Colonic mucosa (tissue), 4 donors: ENCODE measurements at regions not wholly inside any gene's neighbourhood (a gene's known extent, or its start where the extent isn't known, plus 50 kb on each side); places are given as distances from the start of the nearest gene placed in this dataset.

Source experiments
- DNase-seq: peaks from one replicate; pipeline ENCODE4 v3.0.0-alpha.2; 2020
- H3K27ac ChIP-seq: fragments of 200-600 bp; one replicate; pipeline ENCODE4 v1.8.0; 2021
- H3K27me3 ChIP-seq: fragments of 200-600 bp; one replicate; pipeline ENCODE4 v1.8.0; 2021
- H3K36me3 ChIP-seq: fragments of 200-600 bp; one replicate; pipeline ENCODE4 v1.8.0; 2021
- H3K4me1 ChIP-seq: fragments of 200-600 bp; one replicate; pipeline ENCODE4 v1.8.0; 2021; ENCODE audit warnings: mild to moderate bottlenecking
- H3K4me3 ChIP-seq: fragments of 200-600 bp; one replicate; pipeline ENCODE4 v1.8.0; 2021
- H3K9ac ChIP-seq, 2 donors: one replicate each; pipeline ENCODE4 v1.7.0; 2013; ENCODE audit warnings: control low read depth in 2 of 2, low read depth in 2 of 2, low read length in 2 of 2
- H3K9me3 ChIP-seq: fragments of 200-600 bp; one replicate; pipeline ENCODE4 v1.8.0; 2021
- intact Hi-C: fragments of 100-400 bp; cut with DNase I; formaldehyde crosslinking; loops from one replicate; pipeline ENCODE4 v1.14.1; 2022
- TF ChIP-seq, protein P1 (sequence below): fragments of 200-600 bp; IDR thresholded peaks from one replicate; pipeline ENCODE4 v1.8.0; 2022; ENCODE audit warnings: antibody characterized with exemption, mild to moderate bottlenecking
- donor health status: healthy.
- donor health status: DM: no; HTN: no; CAD: no.
- donor health status: DM: no; HTN: no; CAD: no.

DNA sequence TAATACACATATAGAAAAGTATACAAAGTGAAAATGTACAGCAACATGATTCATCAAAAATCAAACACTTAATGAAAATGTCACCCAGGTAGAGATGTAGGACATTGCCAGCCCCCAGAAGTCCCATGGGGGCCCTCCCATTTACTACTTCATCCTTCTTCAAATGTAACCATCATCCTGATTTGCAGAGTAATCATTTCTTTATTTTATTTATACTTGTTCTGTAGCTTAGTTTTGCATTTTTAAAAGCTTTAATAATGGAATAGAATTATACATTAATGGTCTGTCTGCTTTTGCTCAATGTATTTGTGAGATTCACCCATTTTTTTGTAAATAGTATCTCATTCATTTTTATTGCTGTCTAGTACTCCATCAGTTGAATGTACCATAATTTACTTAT is 96.8 kb upstream of the CD55 start:
- H3K27me3 ChIP-seq = no peaks in the 10 kb centered on the region
- TF ChIP-seq, protein P1, sequence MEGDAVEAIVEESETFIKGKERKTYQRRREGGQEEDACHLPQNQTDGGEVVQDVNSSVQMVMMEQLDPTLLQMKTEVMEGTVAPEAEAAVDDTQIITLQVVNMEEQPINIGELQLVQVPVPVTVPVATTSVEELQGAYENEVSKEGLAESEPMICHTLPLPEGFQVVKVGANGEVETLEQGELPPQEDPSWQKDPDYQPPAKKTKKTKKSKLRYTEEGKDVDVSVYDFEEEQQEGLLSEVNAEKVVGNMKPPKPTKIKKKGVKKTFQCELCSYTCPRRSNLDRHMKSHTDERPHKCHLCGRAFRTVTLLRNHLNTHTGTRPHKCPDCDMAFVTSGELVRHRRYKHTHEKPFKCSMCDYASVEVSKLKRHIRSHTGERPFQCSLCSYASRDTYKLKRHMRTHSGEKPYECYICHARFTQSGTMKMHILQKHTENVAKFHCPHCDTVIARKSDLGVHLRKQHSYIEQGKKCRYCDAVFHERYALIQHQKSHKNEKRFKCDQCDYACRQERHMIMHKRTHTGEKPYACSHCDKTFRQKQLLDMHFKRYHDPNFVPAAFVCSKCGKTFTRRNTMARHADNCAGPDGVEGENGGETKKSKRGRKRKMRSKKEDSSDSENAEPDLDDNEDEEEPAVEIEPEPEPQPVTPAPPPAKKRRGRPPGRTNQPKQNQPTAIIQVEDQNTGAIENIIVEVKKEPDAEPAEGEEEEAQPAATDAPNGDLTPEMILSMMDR = no peak
- no peaks in the 10 kb centered on the region for H3K4me1 ChIP-seq
- H3K36me3 ChIP-seq = no peaks in the 10 kb centered on the region
- no peak overlapping the region for H3K9ac ChIP-seq
- H3K4me3 ChIP-seq = no peak overlapping the region
- no peak overlapping the region for H3K27ac ChIP-seq
- intact Hi-C loops = no loop called here
- no peaks in the 10 kb centered on the region for H3K9me3 ChIP-seq
- DNase-seq = no peak

GRCh38 chr1:207227131-207227630 is 94.3 kb upstream of the CD55 start:
- Histone ChIP-seq H3K27ac (no peak overlapping the region), H3K4me3 (no peak overlapping the region), H3K9me3 (no peaks in the 10 kb centered on the region), H3K4me1 (no peaks in the 10 kb centered on the region), H3K27me3 (no peaks in the 10 kb centered on the region), H3K9ac (no peak overlapping the region), H3K36me3 (no peaks in the 10 kb centered on the region)
- intact Hi-C loops = no loop called here
- no peak for DNase-seq
- TF ChIP-seq, protein P1 = no peak

DNA sequence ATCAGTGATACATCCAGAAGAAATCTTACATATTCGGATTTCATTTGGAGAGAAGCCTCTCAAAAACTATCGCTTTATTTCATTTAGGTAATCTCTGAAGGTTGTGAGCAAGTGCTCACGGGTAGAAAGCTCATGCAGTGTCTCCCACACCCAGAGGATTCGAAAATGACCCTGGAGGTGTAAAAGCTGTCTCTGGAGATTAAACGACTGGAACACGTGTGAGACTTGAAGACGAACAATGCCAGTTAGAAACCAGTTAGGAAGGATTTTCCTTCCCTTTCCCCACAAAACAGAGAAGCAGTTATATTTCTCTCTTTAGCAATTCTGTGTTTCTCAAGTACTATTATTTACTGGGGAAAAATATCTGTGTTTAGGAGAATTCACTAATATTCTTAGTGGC is 92.5 kb upstream of the CD55 start:
- no peaks in the 10 kb centered on the region for H3K4me1 ChIP-seq
- no peaks in the 10 kb centered on the region for H3K36me3 ChIP-seq
- TF ChIP-seq, protein P1 = no peak
- no peak overlapping the region for H3K27ac ChIP-seq
- H3K4me3 ChIP-seq = no peak overlapping the region
- H3K27me3 ChIP-seq = no peaks in the 10 kb centered on the region
- DNase-seq = no peak
- H3K9ac ChIP-seq = no peak overlapping the region
- intact Hi-C loops = no loop called here
- H3K9me3 ChIP-seq = no peaks in the 10 kb centered on the region

DNA sequence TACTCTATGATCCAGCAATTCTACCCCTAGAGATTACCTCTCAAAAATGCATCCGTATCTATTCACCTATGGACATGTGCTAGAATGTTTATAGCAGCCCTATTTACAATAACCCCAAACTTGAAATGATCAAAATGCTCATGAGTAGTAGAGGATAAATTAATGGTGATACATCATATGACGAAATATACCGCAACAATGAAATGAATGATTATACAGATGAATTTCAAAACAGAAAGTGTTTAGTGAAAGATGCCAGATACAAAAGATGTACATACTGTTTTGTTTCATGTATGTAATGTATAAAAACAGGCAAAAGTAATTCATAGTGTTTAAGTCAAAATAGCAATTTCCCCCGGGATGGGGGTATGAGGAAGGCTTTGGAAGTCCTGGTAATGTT is 91.0 kb upstream of the CD55 start:
- TF ChIP-seq, protein P1 = no peak
- Histone ChIP-seq H3K36me3 (no peaks in the 10 kb centered on the region), H3K9ac (no peak overlapping the region), H3K4me3 (no peak overlapping the region), H3K27ac (no peak overlapping the region), H3K27me3 (no peaks in the 10 kb centered on the region), H3K4me1 (no peaks in the 10 kb centered on the region), H3K9me3 (no peaks in the 10 kb centered on the region)
- DNase-seq = no peak
- intact Hi-C loops = no loop called here

GRCh38 chr1:207234690-207235089 is 86.8 kb upstream of the CD55 start:
- no peaks in the 10 kb centered on the region for H3K9me3 ChIP-seq
- no peak for DNase-seq
- H3K9ac ChIP-seq = no peak overlapping the region
- no peaks in the 10 kb centered on the region for H3K27me3 ChIP-seq
- no peaks in the 10 kb centered on the region for H3K4me1 ChIP-seq
- no peak overlapping the region for H3K4me3 ChIP-seq
- no peak overlapping the region for H3K27ac ChIP-seq
- intact Hi-C loops = no loop called here
- TF ChIP-seq, protein P1 = no peak
- H3K36me3 ChIP-seq = no peaks in the 10 kb centered on the region

DNA sequence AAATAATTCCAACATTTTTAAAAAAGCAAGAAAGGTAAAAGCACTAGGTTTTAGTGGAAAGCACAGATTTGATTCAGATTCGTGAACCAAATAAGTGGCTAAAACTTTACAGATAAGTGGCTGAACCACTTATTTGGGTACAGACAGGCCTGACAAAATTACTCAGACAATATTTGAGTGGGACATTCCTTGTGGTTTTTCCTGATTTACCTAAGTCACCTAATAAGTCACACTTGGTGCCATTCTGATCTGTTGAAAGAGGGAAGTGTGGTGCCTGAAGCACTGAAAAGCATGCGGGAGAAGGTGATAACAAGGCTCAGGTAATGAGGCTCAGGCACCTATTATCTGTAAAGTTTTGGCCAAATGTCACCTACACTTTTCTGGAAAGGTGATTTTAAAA is 81.6 kb upstream of the CD55 start:
- no peak for DNase-seq
- intact Hi-C loops = no loop called here
- no peak overlapping the region for H3K4me3 ChIP-seq
- no peak overlapping the region for H3K9ac ChIP-seq
- H3K36me3 ChIP-seq = no peaks in the 10 kb centered on the region
- TF ChIP-seq, protein P1 = no peak
- no peaks in the 10 kb centered on the region for H3K4me1 ChIP-seq
- no peaks in the 10 kb centered on the region for H3K9me3 ChIP-seq
- no peaks in the 10 kb centered on the region for H3K27me3 ChIP-seq
- H3K27ac ChIP-seq = no peak overlapping the region
